Ramos (cell line): ENCODE measurements at regions not wholly inside any gene's neighbourhood (a gene's known extent, or its start where the extent isn't known, plus 50 kb on each side); places are given as distances from the start of the nearest gene placed in this dataset.

Experiments used
- in situ Hi-C: fragments of 300-500 bp; cut with MboI; formaldehyde crosslinking; loops from one replicate; pipeline ENCODE4 v1.14.3; 2022; ENCODE audit warnings: low sequenced_read_pairs; ENCODE audit not compliant: unreplicated experiment

GRCh38 chr5:6043491-6044310 is 334.6 kb downstream of the MED10 start:
- in situ Hi-C loops, result no loop called here

GRCh38 chr5:6041977-6042550 is 336.3 kb downstream of the MED10 start:
- in situ Hi-C loops, result no loop called here

- in situ Hi-C loops, result no loop called here
These were observed 339.2 kb downstream of the MED10 start for GRCh38 chr5:6039111-6039510.

GRCh38 chr5:6036006-6036405 is 342.3 kb downstream of the MED10 start:
- in situ Hi-C loops, result no loop called here

GRCh38 chr5:6029811-6030271 is 348.5 kb downstream of the MED10 start:
- in situ Hi-C loops, result no loop called here

GRCh38 chr5:6026766-6027406 is 351.5 kb downstream of the MED10 start:
- in situ Hi-C loops, result no loop called here

- in situ Hi-C loops, result no loop called here
These were observed 358.7 kb downstream of the MED10 start for GRCh38 chr5:6019612-6020011.

GRCh38 chr5:6013506-6013905 is 364.8 kb downstream of the MED10 start:
- in situ Hi-C loops, result no loop called here

- in situ Hi-C loops, result no loop called here
These were observed 367.1 kb downstream of the MED10 start for GRCh38 chr5:6011199-6011598.

GRCh38 chr5:6006838-6007314 is 371.5 kb downstream of the MED10 start:
- in situ Hi-C loops, result no loop called here

GRCh38 chr5:6003040-6003825 is 375.1 kb downstream of the MED10 start:
- in situ Hi-C loops, result no loop called here

GRCh38 chr5:6000867-6001266 is 377.5 kb downstream of the MED10 start:
- in situ Hi-C loops, result no loop called here

- in situ Hi-C loops, result no loop called here
These were observed 382.5 kb downstream of the MED10 start for GRCh38 chr5:5995819-5996218.

GRCh38 chr5:5986492-5987178 is 391.7 kb downstream of the MED10 start:
- in situ Hi-C loops, result no loop called here

GRCh38 chr5:5985332-5985731 is 393.0 kb downstream of the MED10 start:
- in situ Hi-C loops, result no loop called here

- in situ Hi-C loops, result no loop called here
These were observed 394.9 kb downstream of the MED10 start for GRCh38 chr5:5983261-5983980.

- in situ Hi-C loops, result no loop called here
These were observed 396.8 kb downstream of the MED10 start for GRCh38 chr5:5981562-5981961.

GRCh38 chr5:5980538-5980895 is 397.8 kb downstream of the MED10 start:
- in situ Hi-C loops, result no loop called here

- in situ Hi-C loops, result no loop called here
These were observed 398.4 kb downstream of the MED10 start for GRCh38 chr5:5979761-5980537.
